Fibroblast of mammary gland (primary cell): ENCODE measurements at regions not wholly inside any gene's neighbourhood (a gene's known extent, or its start where the extent isn't known, plus 50 kb on each side); places are given as distances from the start of the nearest gene placed in this dataset.

ENCODE experiments used
- DNase-seq: peaks from one replicate; pipeline ENCODE4 v3.0.0-alpha.2; 2010; ENCODE audit warnings: low read depth
- H3K4me3 ChIP-seq: 2 replicates; pipeline ENCODE4 v1.5.1; 2011; ENCODE audit warnings: low read depth, mild to moderate bottlenecking, low read length, moderate library complexity; ENCODE audit not compliant: control insufficient read depth
- TF ChIP-seq, protein P1 (sequence below): conservative IDR thresholded peaks from 2 replicates; pipeline ENCODE4 v1.5.1; 2011; ENCODE audit warnings: low read depth, low read length, inconsistent platforms; ENCODE audit not compliant: control insufficient read depth, insufficient read depth

GRCh38 chr10:123445261-123445775 is 220.8 kb upstream of the GPR26 start:
- DNase-seq: no peak
- TF ChIP-seq, protein P1, sequence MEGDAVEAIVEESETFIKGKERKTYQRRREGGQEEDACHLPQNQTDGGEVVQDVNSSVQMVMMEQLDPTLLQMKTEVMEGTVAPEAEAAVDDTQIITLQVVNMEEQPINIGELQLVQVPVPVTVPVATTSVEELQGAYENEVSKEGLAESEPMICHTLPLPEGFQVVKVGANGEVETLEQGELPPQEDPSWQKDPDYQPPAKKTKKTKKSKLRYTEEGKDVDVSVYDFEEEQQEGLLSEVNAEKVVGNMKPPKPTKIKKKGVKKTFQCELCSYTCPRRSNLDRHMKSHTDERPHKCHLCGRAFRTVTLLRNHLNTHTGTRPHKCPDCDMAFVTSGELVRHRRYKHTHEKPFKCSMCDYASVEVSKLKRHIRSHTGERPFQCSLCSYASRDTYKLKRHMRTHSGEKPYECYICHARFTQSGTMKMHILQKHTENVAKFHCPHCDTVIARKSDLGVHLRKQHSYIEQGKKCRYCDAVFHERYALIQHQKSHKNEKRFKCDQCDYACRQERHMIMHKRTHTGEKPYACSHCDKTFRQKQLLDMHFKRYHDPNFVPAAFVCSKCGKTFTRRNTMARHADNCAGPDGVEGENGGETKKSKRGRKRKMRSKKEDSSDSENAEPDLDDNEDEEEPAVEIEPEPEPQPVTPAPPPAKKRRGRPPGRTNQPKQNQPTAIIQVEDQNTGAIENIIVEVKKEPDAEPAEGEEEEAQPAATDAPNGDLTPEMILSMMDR: no peak
- no peak overlapping the region for H3K4me3 ChIP-seq

- no peak for DNase-seq
- TF ChIP-seq, protein P1: no peak
- no peak overlapping the region for H3K4me3 ChIP-seq
Observed at GRCh38 chr10:123446449-123447156, 219.6 kb upstream of the GPR26 start.

- H3K4me3 ChIP-seq: no peak overlapping the region
- DNase-seq: no peak
- TF ChIP-seq, protein P1: no peak
Observed at GRCh38 chr10:123449234-123449962, 216.8 kb upstream of the GPR26 start.

- no peak for DNase-seq
- TF ChIP-seq, protein P1: no peak
Observed at GRCh38 chr10:123450956-123451605, 215.1 kb upstream of the GPR26 start.

DNA sequence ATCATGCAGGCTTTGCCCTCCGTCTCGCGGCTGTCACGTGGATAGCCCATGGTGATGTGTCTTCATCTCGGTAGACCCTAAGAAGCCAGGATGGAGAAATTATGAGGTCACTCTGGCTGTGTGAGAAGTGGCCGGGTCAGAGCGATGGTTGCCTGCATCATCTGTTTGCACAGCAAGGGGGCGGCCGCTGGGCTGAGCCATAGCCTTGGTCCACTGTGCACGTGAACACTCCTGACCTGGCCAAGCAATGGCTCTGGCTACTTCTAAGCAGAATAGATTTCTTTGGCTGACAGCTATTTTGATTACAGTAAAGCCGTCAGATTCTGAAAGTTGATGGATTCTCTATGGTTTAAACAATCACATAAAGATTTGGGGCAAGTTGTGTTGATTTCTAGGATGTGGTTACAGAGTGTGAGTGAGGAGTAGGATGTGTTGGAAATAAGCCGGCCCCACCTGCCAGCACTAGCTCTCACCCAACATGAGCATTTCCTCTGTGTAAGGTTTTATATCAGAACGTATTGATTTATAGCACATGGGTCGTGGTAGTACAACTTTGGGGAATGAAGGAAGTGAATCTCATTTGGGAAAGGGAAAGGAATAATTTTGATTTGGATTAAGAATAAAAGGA is 214.4 kb upstream of the GPR26 start:
- no peak for DNase-seq
- no peak overlapping the region for H3K4me3 ChIP-seq
- TF ChIP-seq, protein P1: no peak

More at GRCh38 chr10:123450956-123451605, 215.1 kb upstream of the GPR26 start:
- no peak overlapping the region for H3K4me3 ChIP-seq

DNA sequence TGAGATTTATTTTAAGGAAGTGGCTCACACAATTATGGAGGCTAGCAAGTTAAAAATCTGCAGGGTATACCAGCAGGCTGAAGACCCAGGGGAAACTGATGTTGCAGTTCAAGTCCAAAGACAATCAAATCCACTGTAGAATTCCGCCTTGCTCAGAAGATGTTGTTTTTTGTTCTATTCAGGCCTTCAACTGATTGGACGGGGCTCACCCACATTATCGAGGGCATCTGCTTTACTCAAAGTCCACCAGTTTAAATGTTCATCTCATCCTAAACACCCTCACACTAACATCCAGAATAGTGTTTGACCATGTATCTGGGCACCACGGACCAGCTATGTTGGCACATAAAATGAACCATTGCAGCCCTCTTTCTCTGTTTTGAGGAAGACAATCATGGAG is 211.2 kb upstream of the GPR26 start:
- DNase-seq: no peak
- H3K4me3 ChIP-seq: no peak overlapping the region
- TF ChIP-seq, protein P1: no peak
